ENCODE measurements at regions not wholly inside any gene's neighbourhood (a gene's known extent, or its start where the extent isn't known, plus 50 kb on each side); places are given as distances from the start of the nearest gene placed in this dataset.

DNA sequence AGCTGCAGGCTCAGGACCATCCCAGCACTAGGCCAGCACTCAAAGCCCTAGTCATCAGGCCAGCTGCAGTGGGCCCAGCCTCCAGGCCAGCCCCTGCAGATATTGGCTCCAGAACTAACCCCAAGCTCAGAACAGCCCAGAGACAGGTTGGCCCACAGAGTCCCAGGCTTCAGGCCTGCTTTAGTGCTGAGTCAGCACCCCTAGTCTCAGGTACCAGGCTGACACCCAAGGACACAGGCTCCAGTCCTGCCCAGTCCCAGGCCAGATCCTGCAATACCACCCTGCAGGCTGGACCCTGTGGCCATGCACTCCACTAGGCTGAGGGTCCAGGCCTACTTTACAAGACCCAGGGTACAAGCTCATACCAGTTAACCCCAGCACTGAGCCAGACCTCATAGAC lies 234.4 kb upstream of the GPRIN3 start:
- no peak for DNase-seq

DNA sequence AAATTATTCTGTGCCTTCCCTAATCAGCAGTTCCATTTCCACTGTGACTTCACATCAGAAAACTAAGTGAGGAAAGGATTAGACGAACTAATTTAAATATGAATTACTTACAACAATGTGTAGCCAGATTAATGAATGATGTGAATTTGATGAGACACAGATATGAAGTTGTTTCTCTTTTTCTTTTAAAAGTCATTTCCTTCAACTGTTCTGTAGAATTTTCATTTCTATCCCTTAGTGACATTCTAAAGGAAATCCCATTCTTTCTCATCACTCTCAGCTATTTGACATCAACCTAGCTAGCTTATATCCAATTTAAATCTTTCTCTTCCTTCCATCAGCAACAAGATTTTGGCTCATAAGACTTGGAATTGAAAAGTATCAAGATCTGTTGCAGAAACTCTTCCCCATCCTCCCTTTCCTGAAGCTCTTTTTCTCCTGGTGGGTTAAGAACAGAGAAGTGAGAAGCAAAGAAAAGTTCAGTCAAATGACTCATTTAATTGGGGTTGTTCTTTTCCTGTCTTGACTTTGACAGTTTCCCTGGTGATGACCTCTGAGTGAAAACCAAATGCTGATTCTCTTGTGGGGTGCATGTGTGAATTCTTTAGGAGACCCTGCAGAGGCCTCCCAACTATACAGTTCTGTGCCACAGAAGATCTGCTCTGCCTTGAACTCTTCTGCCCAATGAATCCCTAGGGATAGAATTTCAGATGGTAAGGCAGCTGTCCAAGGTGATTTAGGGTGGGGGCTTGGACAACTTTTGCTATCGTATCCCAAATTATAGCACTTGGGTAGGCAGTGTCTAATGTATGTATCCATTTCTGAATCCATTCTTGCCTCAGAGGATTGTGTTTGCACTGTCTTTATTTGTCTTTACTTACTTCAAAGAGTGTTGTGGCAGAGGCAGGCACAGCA lies 232.5 kb upstream of the GPRIN3 start:
- no peak for DNase-seq

DNA sequence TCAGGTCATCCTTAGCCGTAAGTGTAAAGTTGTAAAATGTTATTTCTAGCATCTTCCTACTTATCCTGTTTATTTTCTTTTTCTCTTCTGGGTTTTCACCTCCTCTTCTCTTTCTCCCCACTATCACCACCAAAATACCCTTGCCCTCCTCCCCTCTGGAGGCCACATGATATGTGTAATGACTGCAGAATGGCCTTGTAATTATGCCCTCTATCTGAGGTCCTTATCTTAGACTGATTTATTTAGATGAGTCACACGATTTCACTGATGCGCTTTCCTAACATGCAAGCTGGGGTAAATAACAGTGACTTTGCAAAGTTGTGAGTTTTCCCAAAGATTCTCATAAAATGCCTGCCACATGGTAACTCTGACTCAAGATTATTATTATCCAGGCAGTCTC lies 231.8 kb upstream of the GPRIN3 start:
- no peak for DNase-seq

DNA sequence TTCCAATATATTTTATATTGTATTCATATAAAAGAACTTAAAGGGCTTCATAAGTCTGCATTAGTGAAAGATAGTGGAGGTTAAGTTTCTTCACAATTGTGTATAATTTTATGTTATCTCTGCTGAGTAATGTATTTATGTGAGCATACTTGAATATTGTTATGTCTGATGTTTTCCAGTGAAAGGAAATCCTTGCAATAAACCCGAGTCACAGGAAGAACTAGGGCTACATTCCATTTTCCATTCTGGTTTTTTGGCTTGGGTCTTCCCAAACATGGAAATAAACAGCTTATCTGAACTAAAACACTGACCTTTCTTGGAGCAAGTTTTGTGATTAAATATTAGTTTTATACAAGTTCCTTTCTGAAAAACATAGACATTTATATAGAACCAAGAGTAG lies 231.3 kb upstream of the GPRIN3 start:
- no peak for DNase-seq

DNA sequence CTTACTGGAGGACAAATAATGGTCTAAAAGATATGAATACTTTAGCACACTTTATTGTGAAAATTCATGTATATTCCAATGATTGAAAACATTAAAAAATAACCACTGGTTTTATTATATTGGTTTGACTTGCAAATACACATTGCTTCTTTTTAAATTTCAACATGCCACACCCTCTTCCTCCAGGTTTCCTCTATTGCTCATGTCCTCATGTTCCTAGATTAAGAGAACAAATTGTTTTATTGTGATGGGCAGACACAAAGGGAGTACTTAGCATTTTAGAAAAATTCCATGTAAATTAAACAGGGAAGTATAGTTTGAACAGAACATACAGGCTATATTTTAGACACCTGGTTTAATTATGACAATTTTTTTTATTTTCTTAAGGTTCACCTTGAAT lies 230.6 kb upstream of the GPRIN3 start:
- no peak for DNase-seq

DNA sequence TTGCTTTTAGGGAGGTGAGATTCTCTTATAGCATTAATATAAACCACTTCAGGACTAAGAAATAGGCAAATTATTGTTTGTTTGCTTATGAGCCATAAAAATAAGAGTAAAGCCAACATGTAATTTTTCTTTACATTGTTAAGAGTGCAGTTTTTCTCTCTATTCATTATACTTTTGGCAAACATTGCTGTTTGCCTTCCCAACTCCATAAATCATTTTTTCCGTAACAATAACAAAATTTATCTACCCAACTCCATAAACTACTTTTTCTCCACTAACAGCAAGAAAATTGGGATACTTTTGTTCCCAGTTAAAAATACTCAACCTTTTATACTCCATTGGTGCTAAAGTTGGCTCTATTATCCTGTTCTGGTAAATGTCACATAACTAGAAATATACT lies 229.7 kb upstream of the GPRIN3 start:
- no peak for DNase-seq

DNA sequence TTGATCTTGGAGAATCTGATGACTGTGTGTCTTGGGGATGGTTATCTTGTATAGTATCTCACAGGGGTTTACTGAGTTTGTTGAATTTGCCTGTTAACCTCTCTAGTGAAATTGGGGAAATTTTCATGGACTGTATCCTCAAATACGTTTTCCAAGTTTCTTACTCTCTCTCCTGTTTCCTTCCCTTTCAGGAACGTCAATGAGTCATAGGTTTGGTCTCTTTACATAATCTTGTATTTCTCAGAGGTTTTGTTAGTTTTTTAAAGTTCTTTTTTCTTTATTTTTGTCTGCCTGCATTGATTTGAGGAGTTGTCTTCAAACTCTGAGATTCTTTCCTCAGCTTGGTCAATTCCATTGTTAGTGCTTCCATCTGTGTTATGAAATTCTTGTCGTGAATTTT lies 227.7 kb upstream of the GPRIN3 start:
- no peak for DNase-seq

DNA sequence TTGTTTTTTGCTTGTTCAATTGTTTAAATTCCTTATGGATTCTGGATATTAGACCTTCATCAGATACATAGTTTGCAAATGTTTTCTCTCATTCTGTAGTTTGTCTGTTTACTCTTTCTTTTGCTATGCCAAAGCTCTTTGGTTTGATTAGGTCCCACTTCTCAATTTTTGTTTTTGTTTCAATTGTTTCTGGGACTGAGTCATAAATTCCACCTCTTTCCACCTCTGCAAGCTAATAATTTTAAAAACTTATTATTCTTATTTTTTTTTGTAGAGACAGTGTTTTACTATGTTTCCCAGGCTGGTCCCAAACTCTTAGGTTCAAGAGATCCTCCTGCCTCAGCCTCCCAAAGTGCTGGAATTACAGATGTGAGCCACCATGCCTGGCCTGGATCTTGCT lies 226.8 kb upstream of the GPRIN3 start:
- DNase-seq: no peak

DNA sequence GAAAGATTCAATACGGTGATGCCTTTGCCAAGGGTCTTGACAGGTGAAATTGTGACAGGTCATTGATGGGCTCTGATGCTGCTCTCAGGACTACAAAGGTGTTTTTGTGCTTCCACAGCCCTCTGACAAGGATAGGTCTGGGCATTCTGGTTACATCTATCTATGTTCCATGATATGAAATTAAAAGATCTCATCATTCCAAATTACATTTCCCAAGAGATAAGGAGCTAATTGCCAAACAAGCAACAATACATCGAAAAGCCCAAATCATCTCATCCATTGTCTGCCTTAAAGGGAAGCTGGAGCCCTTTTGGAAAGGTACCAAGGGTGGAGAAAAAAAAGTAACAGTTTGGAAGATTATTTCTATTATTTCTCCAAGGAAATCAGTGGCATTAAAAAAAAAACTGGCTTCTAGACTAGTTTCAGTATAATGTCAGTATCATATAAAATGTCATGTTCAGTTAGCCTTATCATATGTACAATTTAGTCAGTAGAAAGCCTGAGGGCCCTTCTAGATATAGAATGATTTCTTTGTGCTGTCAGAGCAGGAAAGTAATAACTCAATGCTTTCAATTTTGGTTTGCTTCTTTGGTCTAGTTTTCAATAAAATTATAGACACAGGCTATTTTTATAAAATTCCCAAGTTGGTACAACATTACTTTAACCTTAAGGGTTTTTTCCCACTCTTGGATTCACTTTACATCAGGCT lies 224.5 kb upstream of the GPRIN3 start:
- no peak for DNase-seq

DNA sequence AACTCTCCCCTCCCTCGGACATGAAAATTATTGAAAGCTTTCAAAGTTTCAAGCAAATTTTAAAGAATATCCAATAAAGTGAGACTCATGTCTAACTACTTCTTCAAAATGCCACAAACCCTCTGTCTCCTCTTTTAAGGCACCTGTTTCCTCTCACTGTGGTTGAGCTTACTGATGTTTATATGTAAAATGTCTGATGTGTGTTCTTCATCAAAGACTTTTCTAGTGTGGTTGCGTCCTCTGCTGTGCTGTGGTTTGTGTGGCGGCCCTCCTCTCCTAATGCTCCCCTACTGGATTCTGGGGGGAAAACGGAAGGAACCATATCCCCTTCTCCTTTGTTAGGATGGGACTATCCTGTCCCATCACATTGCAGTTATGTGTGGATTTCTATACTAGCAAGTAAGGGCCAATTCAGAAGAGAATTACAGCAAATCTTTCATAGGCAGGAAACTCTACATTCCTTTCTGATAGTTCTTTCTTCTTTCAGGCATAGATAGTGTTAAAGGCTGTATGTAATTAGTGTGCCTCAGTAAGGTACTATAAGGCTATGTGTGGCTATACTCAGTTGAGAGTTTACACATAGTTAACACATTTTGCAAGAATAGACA lies 221.0 kb upstream of the GPRIN3 start:
- no peak for DNase-seq

DNA sequence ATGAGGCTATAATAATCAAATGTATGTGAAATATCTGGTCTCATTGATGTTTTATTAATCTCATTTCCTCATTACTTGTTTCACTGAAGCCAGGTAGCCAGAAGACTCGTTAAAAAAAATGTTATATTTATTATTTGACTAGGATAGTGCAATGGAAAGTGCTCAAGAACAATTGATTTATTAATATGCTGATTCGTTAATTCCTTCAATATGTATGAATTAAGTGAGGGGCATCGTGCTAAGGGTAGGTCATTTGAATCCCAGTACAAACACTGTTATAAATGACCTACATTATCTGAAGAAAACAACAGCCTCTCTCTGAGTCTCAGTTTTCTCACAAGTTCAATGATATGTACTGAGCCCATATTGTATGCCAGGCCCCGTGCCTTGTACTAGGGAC lies 214.2 kb upstream of the GPRIN3 start:
- no peak for DNase-seq

DNA sequence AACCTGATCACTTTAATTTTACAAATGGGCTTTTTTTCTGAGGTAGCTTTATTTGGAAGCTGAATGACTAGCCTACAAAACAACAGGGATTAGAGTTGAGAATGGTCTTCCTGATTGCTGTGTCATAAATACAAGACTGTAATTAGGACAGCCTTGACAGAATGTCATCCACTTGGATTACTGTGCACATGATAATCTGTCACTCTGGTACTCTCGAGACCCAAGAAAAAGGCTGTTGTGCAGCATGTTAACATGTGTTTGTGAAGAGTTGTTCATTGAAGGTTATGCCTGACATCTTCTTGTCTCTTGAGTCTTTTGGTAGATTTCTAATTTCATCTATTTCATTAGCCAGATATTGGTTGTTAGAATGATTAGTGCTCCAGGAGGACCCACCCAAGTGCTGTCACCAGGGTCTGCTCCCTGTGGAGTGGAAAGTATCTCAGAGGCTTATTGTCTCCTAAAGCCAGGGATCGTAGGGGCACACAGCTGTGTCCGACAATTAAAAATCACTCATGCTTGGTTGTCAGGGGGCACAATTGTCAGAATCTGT lies 212.2 kb upstream of the GPRIN3 start:
- DNase-seq: no peak

DNA sequence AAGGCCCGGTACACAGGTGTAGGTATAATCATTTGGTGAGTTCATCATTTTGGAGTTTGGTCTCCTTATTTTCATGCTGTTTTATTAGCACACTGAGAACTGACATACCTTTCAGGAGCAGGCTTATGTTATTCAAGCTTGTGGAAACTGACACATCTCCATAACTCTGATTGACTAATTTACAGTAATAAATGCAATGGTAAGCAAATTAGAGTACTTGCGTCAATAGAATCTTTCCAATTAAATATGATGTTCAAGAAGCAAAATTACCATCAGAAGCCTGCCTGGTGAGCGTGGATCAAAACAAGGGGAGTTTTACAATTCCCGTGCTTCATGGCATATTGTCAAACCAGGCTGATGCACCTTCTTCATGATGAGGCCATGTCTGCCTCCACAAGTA lies 210.7 kb upstream of the GPRIN3 start:
- DNase-seq: no peak

DNA sequence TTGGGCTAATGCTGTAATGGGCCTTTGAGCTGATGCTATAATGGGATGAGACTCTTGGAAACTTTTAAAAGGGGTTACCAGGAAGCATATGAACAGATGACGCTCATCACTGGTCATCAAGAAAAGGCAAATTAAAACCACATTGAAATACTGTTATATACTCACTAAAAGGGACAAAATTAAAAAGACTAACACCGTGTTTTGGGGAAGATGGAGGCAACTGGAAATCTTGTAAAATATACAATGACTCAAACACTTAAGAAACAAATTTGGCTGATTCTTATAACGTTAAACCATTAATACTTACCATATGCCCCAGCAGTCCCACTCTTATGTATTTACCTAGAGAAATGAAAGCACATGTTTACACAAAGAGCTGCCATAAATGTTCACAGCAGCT lies 207.2 kb upstream of the GPRIN3 start:
- no peak for DNase-seq

DNA sequence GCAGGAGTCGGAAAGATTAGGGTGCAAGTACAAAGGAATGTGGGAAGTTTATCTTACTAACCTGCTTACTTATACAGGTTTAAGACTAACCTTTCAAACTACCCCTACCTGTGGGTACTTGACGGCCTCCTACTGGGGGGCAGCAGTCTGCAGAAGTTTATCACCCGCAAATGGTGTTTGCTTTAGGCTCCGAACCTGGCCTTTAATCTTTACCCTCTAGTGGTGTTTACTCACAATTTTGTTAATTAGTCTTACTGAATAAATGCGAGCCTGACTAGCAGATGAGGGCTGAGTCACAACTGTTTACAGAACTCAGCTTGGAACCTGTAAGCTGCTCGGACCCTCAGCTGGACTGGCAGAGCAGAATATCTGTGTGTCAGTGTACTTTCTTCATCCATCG lies 204.2 kb upstream of the GPRIN3 start:
- no peak for DNase-seq

DNA sequence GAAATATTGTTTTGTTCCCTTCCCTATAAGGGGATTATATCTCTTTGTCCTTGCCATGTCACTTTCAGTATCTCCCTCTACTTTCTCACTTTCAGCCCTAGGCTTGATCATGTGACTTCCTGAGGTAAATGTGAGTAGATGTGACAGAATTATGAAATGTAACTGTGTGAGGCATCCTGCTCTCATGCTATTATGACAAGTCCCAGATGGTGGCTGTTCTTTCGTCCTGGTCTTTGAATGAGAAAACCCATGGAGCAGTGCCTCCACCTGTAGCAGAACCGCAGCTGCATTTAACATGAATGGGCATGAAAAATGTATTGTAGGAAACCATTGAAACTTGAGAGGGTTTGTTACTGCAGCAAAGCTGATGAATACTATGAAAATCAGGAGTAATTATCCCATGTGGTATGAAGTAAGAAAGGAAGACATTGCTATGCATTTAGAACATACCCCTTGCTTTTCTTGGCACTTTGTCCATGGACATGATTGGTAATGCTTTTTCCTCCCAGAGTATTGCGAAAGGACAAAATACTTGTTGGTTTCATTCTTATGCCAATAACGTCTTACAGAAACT lies 202.2 kb upstream of the GPRIN3 start:
- DNase-seq: no peak

DNA sequence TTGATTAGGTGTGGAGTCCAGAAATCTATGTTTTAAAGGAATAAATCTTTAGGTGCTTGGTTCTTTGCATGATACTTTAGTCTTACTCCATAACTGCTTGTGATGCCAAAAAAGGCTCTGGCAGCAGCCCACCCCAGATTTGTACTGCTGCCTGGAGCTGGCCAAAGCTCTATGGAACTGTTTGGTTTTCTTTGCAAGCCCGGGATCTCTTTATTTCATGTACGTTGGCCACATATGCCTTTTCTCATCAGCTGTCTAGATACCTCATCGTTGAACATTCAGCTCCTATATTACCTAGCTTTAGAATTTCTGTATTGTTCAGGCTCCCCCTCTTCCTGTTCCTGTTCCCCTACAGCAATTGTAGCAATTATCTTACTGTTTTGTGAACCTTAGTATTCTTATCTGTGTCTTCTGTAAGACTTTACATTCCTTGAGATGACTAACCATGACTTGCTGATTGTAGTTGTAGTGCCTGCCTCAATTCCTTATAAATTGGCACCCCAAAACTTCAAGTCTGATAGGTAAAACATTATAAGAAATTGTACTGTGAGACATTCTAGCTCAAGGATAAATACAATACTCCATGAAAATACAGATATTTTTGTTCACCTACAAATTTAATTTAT lies 199.4 kb upstream of the GPRIN3 start:
- no peak for DNase-seq

DNA sequence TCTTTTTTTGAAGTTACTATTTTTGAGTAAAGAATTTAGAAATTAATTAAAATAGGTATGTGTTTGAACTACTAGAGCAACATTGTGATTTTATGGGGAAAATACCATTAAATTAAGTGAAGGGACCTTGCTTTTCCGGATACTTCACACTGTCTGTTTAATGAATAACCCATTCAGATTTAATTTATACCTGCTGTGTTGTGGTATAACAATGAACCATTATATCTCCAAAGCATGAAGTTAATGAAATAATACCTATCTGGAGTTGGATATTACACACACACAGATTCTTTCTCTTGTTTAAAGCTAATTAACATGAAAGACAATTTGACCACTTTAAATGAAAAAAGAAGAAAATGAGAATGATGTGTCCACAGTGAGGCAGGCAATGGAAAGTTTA lies 195.0 kb upstream of the GPRIN3 start:
- DNase-seq: no peak

DNA sequence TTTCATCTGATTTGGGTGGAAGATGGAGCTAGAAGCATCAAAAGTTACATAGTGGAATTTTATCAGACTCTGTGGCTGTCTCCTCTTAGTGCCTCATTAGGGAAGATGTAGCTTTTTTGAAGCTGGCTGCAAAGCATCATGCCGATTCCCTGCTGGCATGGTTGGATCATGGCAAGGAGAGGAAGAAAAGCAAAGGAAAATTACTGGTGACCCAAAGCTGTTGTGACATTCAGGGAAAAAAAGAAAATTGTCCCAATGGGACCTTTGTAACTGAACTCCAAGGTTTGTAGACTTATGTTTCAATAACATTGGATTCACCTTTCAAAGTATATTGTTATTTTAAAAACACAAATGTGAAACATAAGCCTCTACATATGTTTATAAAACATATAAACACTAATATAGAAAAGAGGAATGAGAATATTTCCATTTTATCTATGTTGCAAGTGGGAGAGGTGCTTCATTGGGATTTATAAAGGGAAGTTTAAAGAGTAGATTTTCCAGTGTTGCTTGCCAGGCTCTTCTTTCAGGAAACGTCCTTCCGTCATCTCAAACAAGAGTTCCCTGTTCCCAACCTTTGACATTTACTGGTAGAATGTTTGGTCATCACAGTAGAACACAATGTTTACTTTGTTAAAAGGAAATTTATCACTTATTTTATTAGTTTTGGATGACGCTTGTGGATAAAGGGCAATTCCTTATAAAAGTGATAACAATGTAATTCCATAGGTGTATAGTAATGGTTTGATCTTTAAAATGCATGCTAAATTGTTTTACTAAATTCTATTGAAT lies 190.1 kb upstream of the GPRIN3 start:
- no peak for DNase-seq

DNA sequence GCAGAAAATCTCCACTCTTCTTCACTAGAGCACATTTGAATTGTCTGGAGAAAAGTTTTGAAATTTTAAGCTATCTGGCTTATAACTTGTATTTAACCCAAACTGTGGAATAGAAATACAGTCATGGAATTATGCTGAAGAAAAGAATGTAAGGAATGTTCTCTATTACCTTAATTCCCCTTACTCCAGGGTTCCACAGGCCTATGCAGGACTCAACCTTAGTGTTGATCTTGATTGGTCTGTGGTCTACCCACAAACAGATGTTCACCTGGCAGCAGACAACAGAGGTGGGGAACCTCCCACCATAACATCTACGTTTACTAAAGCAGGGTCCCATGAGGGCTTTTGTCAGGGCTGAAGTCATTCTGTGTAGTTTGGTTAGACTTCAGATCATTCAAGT lies 189.3 kb upstream of the GPRIN3 start:
- DNase-seq: no peak

DNA sequence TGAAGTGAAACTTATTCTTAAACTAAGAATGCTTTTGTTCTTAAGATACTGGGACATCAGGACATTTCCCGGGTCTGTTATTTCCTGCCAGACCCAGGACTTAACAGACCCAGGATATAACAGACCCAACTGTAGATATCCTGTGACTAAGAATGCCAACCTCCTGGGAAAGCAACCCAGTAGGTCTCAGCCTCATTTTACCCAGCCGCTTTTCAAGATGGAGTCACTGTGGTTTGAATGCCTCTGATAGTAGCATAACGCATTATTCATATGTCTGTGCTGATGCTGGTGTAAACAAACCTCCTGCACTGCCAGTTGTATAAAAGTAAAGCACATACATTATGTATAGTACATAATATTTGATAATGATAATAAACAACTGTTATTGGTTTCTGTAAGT lies 185.8 kb upstream of the GPRIN3 start:
- DNase-seq: no peak

DNA sequence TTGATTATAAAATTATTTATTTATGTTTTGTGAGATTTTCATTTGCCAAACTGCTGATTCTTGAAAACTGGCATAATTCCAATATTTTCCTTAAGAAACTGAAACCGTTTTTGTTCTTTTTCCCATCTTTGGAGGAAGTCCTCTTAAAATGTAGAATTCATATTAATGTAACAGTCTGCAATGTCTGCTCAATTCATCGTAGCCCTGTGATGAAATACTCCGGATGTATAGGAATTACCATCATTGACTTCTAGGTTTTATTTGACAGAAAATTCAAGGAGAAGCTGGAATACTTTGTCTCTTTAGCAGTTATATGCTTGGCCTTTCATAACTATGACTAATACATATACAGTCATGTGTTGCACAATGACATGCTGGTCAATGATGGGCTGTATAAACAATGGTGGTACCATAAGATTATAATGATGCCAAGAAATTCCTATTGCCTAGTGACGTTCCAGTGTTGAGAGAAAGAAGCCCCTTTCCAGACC lies 185.0 kb upstream of the GPRIN3 start:
- DNase-seq: no peak
